OCI-LY1 (cell line): ENCODE measurements at regions not wholly inside any gene's neighbourhood (a gene's known extent, or its start where the extent isn't known, plus 50 kb on each side); places are given as distances from the start of the nearest gene placed in this dataset.

Experiments used
- EZH2 ChIP-seq: fragments of 200-600 bp; sonication (generic), shearing (Covaris generic); IDR thresholded peaks from 2 replicates; pipeline ENCODE4 v1.8.0; 2017; ENCODE audit warnings: borderline replicate concordance, mixed run types, mild to moderate bottlenecking, antibody characterized with exemption, low read length, moderate library complexity, mixed read lengths
- TF ChIP-seq, protein P1 (sequence below): fragments of 200-600 bp; sonication (generic), shearing (Covaris generic); IDR thresholded peaks from 2 replicates; pipeline ENCODE4 v1.5.1; 2017; ENCODE audit warnings: mild to moderate bottlenecking, antibody characterized with exemption, low read length, moderate library complexity, mixed read lengths

DNA sequence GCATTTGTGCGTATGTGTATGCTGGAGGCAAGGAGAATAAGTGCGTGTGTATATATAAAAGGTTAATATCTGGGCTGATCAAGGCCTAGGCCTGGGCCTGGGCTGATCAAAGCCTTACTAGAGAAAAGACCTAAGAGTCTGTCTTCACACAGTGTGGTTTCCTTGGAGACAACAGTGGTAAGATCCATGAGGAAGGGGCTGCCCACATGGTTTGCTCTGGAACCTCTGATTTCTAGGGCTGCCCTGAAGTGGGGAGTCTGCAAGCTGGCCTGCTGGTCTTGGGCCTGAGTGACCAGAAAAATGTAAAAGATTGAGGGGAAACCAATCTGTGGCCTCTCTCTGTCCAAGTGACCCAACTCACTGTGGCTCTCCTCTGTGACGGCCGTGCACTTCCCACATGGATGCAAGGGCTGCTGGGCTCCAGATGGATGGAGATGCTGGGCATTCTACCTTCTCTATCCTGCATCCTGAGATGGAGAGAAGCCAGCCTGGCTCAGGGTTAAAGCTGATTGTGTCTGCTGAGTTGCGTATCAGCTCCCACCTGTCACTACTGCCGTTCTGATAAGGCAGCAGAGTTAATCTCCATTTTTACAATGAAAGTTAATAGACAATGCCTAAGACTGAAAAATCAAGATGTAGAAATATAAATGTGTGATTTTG lies 90.3 kb upstream of the NXT1 start:
- TF ChIP-seq, protein P1, sequence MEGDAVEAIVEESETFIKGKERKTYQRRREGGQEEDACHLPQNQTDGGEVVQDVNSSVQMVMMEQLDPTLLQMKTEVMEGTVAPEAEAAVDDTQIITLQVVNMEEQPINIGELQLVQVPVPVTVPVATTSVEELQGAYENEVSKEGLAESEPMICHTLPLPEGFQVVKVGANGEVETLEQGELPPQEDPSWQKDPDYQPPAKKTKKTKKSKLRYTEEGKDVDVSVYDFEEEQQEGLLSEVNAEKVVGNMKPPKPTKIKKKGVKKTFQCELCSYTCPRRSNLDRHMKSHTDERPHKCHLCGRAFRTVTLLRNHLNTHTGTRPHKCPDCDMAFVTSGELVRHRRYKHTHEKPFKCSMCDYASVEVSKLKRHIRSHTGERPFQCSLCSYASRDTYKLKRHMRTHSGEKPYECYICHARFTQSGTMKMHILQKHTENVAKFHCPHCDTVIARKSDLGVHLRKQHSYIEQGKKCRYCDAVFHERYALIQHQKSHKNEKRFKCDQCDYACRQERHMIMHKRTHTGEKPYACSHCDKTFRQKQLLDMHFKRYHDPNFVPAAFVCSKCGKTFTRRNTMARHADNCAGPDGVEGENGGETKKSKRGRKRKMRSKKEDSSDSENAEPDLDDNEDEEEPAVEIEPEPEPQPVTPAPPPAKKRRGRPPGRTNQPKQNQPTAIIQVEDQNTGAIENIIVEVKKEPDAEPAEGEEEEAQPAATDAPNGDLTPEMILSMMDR: no peak
- no peak for TF ChIP-seq EZH2
